ENCODE measurements at regions not wholly inside any gene's neighbourhood (a gene's known extent, or its start where the extent isn't known, plus 50 kb on each side); places are given as distances from the start of the nearest gene placed in this dataset.
"Not testable (repeated sequence)": the region's sequence is repeated elsewhere in the genome, so short reads cannot be mapped to it uniquely, and the experiment has no call there.

DNA sequence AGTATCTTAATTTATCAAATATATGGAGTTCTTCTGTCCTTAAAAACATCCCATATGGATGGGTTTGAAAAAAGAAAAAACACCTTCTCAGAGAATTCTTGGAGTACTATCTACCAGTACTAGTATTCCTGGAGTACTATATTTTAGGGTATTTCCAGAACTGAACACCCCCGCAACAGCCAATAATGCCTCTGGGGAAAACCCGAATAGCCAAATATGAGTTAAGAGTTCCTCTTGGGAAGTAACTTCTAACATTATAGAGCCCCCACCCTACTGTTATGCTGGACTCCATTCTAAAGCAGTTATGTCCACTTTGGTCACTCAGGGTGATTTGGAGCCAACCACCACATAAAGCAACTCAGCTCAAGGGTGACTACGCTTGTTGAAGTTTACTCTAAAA is 115.0 kb upstream of the RASGEF1B start:
- no peak for DNase-seq (ENCODE audit: extremely low read depth, low read depth, low spot score)

- DNase-seq (ENCODE audit: extremely low read depth, low read depth, low spot score), result not testable (repeated sequence)
Observed at GRCh38 chr4:81580994-81581374, 109.3 kb upstream of the RASGEF1B start.

DNA sequence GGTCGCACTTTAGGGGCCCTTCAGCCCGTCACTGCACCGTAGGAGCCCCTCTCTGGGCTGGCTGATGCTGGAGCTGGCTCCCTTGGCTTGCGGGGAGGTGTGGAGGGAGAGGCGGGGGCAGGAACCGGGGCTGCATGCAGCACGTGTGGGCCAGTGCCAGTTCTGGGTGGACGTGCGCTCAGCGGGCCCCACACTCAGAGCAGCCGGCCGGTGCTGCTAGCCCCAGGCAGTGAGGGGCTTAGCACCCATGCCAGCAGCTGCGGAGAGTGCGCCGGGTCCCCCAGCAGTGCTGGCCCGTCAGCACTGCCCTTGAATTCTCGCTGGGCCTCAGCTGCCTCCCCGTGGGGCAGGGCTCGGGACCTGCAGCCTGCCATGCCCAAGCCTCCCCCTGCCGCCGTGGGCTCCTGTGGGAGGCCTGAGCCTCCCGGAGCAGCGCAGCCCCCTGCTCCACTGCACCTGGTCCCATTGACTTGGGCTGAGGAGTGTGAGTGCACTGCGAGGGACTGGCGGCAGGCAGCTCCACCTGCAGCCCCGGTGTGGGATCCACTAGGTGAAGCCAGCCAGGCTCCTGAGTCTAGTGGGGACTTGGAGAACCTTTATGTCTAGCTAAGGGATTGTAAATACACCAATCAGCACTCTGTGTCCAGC is 108.8 kb upstream of the RASGEF1B start:
- DNase-seq (ENCODE audit: extremely low read depth, low read depth, low spot score), result no peak

GRCh38 chr4:81577392-81577791 is 105.7 kb upstream of the RASGEF1B start:
- no peak for DNase-seq (ENCODE audit: extremely low read depth, low read depth, low spot score)

DNA sequence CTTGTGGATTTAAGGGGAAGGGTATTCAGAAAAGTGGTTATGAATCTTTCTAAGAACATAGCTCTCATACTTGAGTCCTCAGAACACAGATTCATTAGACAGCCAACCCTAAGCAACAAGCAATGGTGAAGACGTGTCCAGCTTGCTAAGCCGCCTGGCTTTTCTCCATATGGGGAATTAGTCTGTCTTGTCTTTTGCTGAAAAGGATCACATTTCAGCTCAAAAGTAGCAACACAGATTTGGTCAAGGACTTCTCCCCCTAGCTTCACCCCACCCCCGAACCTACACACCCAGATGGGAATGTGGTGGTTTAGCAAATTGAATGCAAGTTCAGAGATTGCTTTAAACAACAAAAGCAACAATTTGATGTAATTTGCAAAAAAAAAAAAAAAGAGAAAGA is 103.3 kb upstream of the RASGEF1B start:
- no peak for DNase-seq (ENCODE audit: extremely low read depth, low read depth, low spot score)

GRCh38 chr4:81573840-81574239 is 102.1 kb upstream of the RASGEF1B start:
- no peak for DNase-seq (ENCODE audit: extremely low read depth, low read depth, low spot score)

DNA sequence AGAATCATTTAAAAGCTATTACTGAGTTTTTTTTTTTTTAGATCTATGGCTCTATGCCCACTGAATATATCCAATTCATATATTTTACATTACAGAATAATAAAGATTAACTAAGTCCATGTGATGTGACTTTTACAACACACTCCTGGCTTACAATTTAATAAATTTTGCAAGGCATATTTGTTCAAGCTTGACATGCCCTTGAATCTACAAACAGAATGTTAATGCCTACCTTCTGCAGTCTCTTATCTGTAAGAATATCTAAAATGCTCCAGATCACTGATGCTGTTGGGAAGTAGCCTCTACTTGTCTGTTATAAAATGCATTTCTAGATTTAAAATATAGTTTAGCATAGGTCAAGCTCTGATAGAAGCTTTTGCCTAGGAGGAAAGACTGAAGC is 100.7 kb upstream of the RASGEF1B start:
- no peak for DNase-seq (ENCODE audit: extremely low read depth, low read depth, low spot score)

- no peak for DNase-seq (ENCODE audit: extremely low read depth, low read depth, low spot score)
Observed at GRCh38 chr4:81571105-81571504, 99.4 kb upstream of the RASGEF1B start.

GRCh38 chr4:81566161-81566591 is 94.5 kb upstream of the RASGEF1B start:
- DNase-seq (ENCODE audit: extremely low read depth, low read depth, low spot score), result no peak

DNA sequence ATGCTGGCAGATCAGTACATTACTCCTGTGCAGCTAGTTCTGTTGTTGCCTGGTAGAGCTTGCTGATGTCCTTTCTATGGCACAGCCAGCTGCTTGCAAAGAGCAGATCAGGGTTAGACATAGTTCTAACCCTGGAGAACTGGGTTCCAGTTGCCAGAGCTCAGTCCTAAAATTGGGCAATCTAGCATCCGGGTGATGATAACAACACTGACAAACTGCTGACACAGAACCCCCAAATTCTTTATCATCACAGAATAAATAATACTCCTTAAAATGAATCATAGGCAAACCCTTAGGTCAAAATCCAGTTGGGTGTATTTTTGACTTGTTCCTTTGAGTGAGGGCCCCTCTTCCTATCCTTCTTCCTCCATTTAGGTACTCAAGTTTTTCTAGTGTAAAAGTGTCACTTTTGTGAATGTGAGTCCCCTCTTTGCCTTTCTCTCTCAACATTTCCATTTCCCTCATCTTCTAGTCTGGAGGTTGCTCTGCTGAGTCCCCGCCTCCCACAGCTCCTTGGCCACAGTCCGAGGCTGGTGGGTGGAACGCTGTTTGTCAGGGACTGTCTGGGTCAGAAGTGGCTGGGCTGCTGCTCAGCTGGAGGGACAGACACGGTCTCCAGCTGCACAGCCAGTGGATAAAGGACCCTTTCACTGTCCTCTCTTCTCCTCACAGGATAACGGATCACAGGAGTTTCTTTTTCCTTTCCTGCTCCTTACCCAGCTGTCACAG is 93.6 kb upstream of the RASGEF1B start:
- no peak for DNase-seq (ENCODE audit: extremely low read depth, low read depth, low spot score)

DNA sequence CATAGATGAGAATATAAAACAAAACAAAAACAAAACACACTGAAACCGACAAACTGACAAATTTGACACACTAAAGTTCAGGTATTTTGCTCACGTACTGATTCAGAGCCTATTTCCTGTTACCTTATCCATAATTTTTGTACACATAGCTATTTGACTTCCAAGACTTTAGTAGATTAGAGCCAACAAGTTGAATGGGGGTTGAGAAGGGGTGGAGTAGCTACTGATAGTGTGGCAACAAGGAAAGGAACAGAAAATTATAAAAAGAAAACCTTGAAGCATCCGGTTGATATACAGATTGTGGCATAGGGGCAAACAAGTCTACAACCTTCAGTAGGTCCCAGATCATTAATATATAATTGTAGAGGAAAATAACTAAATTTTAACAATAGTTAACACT is 92.3 kb upstream of the RASGEF1B start:
- no peak for DNase-seq (ENCODE audit: extremely low read depth, low read depth, low spot score)

- DNase-seq (ENCODE audit: extremely low read depth, low read depth, low spot score), result no peak
Observed at GRCh38 chr4:81562093-81562492, 90.4 kb upstream of the RASGEF1B start.

GRCh38 chr4:81557306-81557705 is 85.6 kb upstream of the RASGEF1B start:
- no peak for DNase-seq (ENCODE audit: extremely low read depth, low read depth, low spot score)

GRCh38 chr4:81555489-81555888 is 83.8 kb upstream of the RASGEF1B start:
- DNase-seq (ENCODE audit: extremely low read depth, low read depth, low spot score), result no peak

DNA sequence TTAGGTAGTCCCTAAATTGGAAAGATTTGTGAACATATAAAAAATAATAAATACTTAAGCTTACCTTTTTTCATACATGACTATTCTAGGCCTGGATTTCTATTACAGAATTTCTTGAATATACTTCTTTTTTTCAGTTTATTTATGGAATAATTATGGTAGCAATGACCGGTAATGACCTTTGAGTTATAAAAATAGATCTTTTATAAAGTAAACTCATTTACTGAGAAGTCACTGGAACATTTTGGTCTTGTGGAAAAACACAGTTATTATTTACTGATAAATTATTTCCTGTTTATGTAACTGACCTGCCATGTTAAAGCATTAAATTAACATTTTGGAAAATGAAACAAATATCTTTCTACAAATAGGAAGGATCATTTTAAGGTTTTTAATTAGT is 80.4 kb upstream of the RASGEF1B start:
- no peak for DNase-seq (ENCODE audit: extremely low read depth, low read depth, low spot score)

DNA sequence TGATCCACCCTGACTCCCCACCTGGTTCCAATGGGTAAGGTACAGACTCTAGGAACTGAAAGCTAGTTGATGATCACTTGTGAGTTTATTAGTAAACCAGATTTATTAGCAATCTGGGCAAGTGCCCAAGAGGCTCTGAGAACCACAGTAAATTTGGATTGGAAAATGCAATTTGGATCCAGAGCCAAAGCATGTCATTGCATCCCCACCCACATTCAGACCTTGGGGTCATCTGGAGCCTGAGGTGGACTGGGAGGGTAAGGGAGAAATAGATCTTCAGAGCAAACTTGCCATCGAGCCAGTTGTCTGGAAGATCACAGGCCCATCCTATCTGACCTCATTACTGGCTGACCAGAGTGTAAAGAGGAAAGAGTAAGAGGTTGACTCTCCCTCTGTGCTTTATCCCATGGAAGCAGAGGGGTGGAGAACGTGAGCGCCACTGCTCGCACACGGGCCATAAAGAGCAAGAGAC is 78.7 kb upstream of the RASGEF1B start:
- no peak for DNase-seq (ENCODE audit: extremely low read depth, low read depth, low spot score)

GRCh38 chr4:81549984-81550383 is 78.3 kb upstream of the RASGEF1B start:
- no peak for DNase-seq (ENCODE audit: extremely low read depth, low read depth, low spot score)

- DNase-seq (ENCODE audit: extremely low read depth, low read depth, low spot score), result no peak
Observed at GRCh38 chr4:81546777-81547176, 75.1 kb upstream of the RASGEF1B start.

DNA sequence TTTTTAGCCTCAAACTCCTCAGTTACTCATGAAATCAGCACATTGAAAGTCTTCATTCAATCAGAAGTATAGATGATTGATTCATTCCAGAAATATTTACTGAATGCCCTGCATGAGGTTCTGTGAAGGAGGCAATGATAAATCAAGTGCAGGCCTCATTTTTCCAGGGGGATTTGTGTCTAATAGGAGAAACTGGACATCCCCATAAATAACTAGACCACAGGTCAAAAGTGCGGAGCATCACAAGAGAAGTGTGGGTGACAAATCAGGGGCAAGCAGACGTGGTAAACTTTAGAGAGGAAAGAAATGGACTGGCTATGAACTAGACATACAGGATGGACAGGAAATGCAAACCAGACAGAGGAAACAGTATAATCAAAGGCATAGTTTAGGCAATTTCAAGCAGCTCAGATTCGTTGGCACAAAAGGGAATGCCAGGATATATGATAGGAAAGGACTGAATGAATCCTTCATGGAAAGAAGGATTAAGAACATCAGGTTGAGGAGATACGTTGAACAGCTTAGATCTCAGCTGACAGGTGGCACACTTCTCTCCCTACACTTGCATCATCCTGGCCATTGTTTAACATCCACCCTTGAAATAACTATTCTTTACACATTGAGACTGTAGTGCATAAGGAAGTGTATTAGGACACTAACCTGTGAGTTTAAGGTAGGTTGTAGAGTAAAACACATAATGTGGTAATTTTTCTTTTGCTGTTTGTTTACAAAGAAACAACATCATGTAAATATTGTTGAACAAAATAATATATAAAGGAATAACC is 69.6 kb upstream of the RASGEF1B start:
- no peak for DNase-seq (ENCODE audit: extremely low read depth, low read depth, low spot score)

DNA sequence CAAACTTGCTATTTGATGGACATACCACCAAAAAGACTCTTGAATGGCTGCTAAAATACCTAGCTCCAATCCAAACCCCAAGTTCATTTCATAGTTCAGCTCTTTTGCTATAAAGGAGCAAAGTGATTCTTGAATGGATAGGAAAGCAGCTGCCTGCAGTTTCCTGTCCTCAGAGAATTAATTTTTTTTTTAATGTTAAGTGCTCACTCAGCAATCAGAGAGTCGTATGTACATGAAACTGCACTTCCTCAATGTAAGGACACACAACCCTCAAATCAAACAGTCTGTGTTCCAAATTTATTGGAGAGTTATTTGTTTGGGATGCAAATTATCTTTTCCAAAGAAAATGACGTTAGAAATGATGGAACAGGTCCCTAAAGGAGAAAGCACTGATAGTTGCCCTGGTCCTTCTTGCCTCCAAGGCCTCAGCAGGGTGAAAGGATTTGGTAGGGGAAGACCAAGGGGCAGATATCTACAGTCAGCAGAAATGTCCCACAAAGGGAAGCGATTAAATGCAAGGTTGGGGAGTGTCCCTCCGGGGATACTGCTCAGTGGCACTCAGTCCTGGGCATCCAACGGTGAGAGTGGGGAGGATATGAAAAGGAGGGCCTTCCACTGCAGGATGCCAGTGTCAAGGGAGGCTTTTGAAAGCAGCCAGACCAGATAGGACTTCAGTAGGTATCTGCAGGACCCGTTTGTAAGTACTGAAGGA is 67.2 kb upstream of the RASGEF1B start:
- no peak for DNase-seq (ENCODE audit: extremely low read depth, low read depth, low spot score)

- DNase-seq (ENCODE audit: extremely low read depth, low read depth, low spot score), result no peak
Observed at GRCh38 chr4:81531410-81531809, 59.7 kb upstream of the RASGEF1B start.

Measured in glomerular endothelial cell (primary cell).